GM12874 (cell line): ENCODE measurements at regions not wholly inside any gene's neighbourhood (a gene's known extent, or its start where the extent isn't known, plus 50 kb on each side); places are given as distances from the start of the nearest gene placed in this dataset.

Experiments used
- TF ChIP-seq, protein P1 (sequence below): IDR thresholded peaks from 2 replicates; pipeline ENCODE4 v1.5.1; 2011; ENCODE audit warnings: low read depth, mild to moderate bottlenecking, control low read depth, low read length, moderate library complexity; ENCODE audit not compliant: insufficient read depth

DNA sequence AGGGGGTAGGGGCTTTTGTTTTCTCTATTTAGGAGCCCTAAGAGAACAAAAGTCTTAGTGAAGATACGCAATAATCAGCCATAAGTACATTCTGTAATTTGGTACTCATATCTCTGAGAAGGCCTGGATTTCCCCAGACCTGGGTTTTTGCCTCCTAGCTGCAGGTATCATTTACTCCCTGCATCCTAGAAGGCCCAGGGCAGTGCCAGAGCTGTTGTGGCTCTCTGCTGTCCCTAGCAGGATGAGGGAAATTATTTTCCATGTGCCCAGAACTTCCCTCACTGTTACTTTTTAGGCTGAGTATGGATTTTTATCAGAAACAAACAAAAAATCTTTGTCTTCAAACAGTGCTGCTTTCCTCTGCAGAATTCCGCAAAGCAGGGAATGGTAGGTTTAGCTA is 192.5 kb upstream of the SYT1 start:
- TF ChIP-seq, protein P1, sequence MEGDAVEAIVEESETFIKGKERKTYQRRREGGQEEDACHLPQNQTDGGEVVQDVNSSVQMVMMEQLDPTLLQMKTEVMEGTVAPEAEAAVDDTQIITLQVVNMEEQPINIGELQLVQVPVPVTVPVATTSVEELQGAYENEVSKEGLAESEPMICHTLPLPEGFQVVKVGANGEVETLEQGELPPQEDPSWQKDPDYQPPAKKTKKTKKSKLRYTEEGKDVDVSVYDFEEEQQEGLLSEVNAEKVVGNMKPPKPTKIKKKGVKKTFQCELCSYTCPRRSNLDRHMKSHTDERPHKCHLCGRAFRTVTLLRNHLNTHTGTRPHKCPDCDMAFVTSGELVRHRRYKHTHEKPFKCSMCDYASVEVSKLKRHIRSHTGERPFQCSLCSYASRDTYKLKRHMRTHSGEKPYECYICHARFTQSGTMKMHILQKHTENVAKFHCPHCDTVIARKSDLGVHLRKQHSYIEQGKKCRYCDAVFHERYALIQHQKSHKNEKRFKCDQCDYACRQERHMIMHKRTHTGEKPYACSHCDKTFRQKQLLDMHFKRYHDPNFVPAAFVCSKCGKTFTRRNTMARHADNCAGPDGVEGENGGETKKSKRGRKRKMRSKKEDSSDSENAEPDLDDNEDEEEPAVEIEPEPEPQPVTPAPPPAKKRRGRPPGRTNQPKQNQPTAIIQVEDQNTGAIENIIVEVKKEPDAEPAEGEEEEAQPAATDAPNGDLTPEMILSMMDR: no peak

DNA sequence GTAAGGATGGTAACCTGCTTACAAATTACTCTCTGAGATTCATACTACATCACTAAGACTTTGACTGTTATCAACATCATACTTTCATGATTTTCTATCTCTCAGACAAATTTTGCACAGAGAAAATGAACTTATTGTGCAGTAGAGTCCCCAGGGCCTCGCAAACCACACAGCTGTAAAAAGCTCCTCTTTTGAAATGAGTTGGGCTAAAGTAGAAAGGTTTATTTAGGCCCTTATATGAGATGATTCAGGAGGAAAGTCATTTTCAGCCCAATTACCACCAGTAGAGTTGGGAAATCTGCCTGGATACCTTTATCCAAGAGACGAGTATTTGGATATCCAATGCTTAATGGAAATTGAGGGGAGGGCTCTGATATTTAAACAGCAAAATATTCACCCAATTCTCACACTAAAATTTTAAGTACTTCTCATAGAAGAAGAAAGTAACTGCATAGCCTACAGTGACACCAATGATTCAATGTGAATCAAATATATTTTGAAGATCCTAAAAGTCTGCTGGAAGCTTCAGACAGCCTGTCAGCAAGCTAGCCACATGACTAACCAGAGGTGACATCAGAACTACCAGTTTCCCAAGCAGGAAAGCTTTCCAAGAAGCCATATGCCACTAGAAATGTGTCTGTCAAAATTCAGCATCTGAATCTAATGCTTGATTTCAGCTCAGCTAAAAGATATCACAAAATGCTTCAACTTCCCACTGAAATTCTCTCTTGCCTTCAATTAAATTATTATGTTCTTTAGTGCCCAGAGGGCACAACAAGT is 190.1 kb upstream of the SYT1 start:
- TF ChIP-seq, protein P1: no peak

DNA sequence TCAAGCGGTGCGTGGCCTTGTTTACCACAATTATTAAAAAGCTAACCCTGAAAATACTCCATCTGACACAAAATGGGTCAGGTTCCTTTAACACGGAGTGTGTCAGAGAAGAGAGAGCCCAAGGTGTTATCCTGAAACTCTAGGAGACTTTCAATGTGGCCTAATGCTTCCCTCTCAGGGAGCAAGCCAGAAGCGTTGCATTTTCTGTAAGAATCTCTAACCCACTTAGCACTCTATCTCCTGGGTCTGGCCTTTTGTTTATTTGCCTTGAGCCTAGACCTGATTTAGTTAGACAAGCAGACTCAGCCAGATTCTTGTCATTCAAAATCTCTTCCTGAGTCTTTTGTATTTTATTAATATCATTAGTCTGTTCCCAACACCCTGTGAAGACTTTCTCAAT is 184.0 kb upstream of the SYT1 start:
- TF ChIP-seq, protein P1: no peak

DNA sequence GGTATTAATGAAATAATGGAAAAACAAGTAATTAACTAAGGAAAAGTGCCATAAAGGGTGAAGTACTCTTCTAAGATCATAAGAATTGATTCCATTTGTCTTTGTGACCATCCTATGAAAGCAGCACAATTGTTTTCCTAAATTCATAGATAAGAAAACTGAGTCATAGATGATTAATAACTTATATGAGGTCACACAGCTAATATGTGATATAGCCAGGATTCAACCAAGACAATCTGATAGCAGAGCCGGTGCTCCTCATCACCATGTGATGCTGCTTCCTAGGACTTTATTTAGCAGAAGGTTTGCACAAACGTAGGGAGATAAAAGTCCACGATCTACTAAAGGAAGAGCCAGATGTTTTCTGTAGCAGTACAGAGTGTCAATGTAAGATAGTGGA is 181.5 kb upstream of the SYT1 start:
- TF ChIP-seq, protein P1: no peak

DNA sequence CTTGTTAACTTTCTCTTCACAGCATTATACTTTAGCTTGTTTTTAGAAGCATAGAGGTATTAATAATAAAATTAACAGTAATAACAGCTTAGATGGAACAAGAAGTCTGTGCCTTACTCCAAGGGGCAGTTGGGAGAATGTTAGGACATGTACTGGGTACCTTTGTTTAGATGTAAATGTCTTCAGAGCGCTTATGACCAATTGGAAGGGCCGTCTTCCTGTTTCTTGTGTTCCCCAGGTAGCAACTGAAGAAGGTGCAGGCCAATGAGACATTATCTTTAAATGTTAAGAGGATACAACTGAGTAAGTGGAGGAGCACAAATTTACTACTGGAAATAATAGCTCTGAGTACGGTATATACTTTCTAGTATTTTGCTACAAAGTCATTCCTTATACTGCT is 180.9 kb upstream of the SYT1 start:
- TF ChIP-seq, protein P1: no peak

DNA sequence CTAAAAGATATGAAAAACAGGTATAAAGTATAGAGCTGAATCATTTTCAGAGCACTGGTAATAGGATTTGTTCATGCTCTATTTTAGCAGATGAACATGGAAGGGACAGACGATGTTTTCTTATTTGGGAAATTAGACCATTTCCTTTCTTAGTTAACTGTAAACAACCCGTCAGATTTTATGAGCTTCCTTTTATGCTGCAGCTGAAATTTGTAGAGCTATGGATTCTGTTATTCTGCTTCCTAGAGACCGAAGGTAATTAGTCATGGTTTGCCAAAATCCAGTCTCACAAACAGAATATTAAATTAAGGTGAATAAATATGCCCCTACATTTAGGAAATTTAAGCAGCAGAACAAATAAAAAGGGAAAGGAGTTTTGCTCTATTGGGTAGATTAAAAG is 180.2 kb upstream of the SYT1 start:
- TF ChIP-seq, protein P1: no peak

DNA sequence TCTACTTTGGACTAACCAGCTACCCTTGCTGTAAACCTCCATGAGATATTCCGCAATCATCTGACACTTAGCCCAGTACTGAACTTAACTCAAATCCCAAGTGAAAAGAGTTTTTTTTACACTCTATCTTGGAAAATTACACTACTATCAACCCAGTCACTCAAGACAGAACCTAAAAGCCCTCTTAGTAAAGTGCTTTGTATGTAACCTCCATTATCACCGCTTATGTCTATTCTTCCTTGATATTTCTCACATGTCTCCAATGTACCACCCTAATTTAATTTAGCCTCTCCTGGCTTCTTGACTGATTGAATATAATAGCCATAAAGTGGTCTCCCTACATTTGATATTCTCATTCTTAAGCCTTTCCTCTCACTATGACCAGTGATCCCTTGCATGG is 168.8 kb upstream of the SYT1 start:
- TF ChIP-seq, protein P1: no peak
